H1 (cell line): ENCODE measurements at regions not wholly inside any gene's neighbourhood (a gene's known extent, or its start where the extent isn't known, plus 50 kb on each side); places are given as distances from the start of the nearest gene placed in this dataset.

Source experiments
- CTCF ChIA-PET: fragments of 300-600 bp; sonication (Branson Sonifier 250); formaldehyde crosslinking; loops from one replicate; lab custom pipeline; 2021; ENCODE audit not compliant: partially characterized antibody; lab: Charles Lee
- POLR2A ChIA-PET: fragments of 300-600 bp; sonication (Branson Sonifier 250); formaldehyde crosslinking; loops from one replicate; lab custom pipeline; 2021; ENCODE audit warnings: inconsistent platforms; ENCODE audit not compliant: partially characterized antibody; lab: Charles Lee
- DNase-seq, 2 experiments: peaks; one replicate each; pipeline versions ENCODE4 v3.0.0 to v3.0.0-alpha.2; 2010 to 2022; ENCODE audit warnings: low spot score in 2 of 2, low read depth in 1 of 2, mixed read lengths in 1 of 2
- FAIRE-seq: peaks from 2 replicates; lab custom pipeline; 2011; peaks lifted over from hg19 to GRCh38; lab: Jason Lieb, UNC
- H2AFZ ChIP-seq: 2 replicates; pipeline ENCODE4 v1.8.1; 2012; ENCODE audit warnings: low read length, inconsistent platforms
- H2AK5ac ChIP-seq: 2 replicates; pipeline ENCODE4 v1.6.1; 2013; ENCODE audit warnings: low read depth, low read length
- H2BK120ac ChIP-seq: replicated peaks from 2 replicates; pipeline ENCODE3; 2013; ENCODE audit warnings: low read depth, low read length, inconsistent platforms
- H2BK12ac ChIP-seq: 2 replicates; pipeline ENCODE4 v1.6.1; 2013; ENCODE audit warnings: low read depth, low read length
- H2BK15ac ChIP-seq: 2 replicates; pipeline ENCODE4 v1.6.1; 2013; ENCODE audit warnings: low read length
- H2BK20ac ChIP-seq: 2 replicates; pipeline ENCODE4 v1.6.1; 2013; ENCODE audit warnings: low read length
- H2BK5ac ChIP-seq: 2 replicates; pipeline ENCODE4 v1.6.1; 2013; ENCODE audit warnings: low read depth, low read length
- H3K14ac ChIP-seq: 2 replicates; pipeline ENCODE4 v1.6.1; 2013; ENCODE audit warnings: inconsistent platforms; ENCODE audit not compliant: insufficient read length
- H3K18ac ChIP-seq: 2 replicates; pipeline ENCODE4 v1.6.1; 2013; ENCODE audit warnings: low read length; ENCODE audit errors: extremely low read depth
- H3K23ac ChIP-seq: 2 replicates; pipeline ENCODE4 v1.6.1; 2013; ENCODE audit warnings: inconsistent platforms; ENCODE audit not compliant: insufficient read length
- H3K23me2 ChIP-seq: 2 replicates; pipeline ENCODE4 v1.6.1; 2013; ENCODE audit warnings: low read depth, low read length
- H3K27ac ChIP-seq: 2 replicates; pipeline ENCODE4 v1.6.1; 2011; ENCODE audit warnings: low read depth, low read length, inconsistent platforms
- H3K27me3 ChIP-seq, 4 experiments: replicated peaks in 1 of 4; 1 replicate in 1 of 4; 2 replicates in 3 of 4; pipeline versions ENCODE4 v1.6.1 to v1.8.1; 2011 to 2013; ENCODE audit warnings: low read length in 3 of 4, mild to moderate bottlenecking in 3 of 4, inconsistent platforms in 2 of 4, mixed read lengths in 2 of 4, moderate library complexity in 1 of 4; ENCODE audit not compliant: control insufficient read depth in 3 of 4, insufficient read depth in 3 of 4; ENCODE audit errors: extremely low read depth in 1 of 4
- H3K36me3 ChIP-seq, 4 experiments: 2 replicates each; pipeline versions ENCODE4 v1.6.1 to v1.8.1; 2011 to 2013; ENCODE audit warnings: mild to moderate bottlenecking in 4 of 4, low read length in 3 of 4, moderate library complexity in 2 of 4, control low read depth in 1 of 4, inconsistent platforms in 1 of 4; ENCODE audit not compliant: insufficient read depth in 4 of 4, control insufficient read depth in 2 of 4
- H3K4ac ChIP-seq: replicated peaks from 2 replicates; pipeline ENCODE3; 2013; ENCODE audit warnings: low read length, low read depth, mixed read lengths, inconsistent platforms; ENCODE audit not compliant: insufficient read length
- H3K4me1 ChIP-seq, 4 experiments: replicated peaks in 1 of 4; 1 replicate in 1 of 4; 2 replicates in 3 of 4; pipeline versions ENCODE4 v1.6.1 to v1.8.1; 2011 to 2013; ENCODE audit warnings: low read length in 3 of 4, inconsistent platforms in 2 of 4, mixed read lengths in 1 of 4; ENCODE audit not compliant: insufficient read depth in 4 of 4, control insufficient read depth in 3 of 4
- H3K4me2 ChIP-seq, 2 experiments: 2 replicates each; pipeline versions ENCODE4 v1.6.1 to v1.8.1; 2011 to 2013; ENCODE audit warnings: low read depth in 2 of 2, low read length in 2 of 2, control low read depth in 1 of 2, inconsistent platforms in 1 of 2, mild to moderate bottlenecking in 1 of 2; ENCODE audit not compliant: insufficient read depth in 1 of 2
- H3K4me3 ChIP-seq, 4 experiments: fragments of 200-600, 300-600 bp in 1 of 4; sonication (generic), shearing (Covaris generic), sonication (Bioruptor Twin) in 1 of 4; 2 replicates each; pipeline versions ENCODE4 v1.5.1 to v1.8.1; 2011 to 2016; ENCODE audit warnings: low read length in 4 of 4, low read depth in 3 of 4, control low read depth in 2 of 4, inconsistent platforms in 2 of 4, mild to moderate bottlenecking in 2 of 4, mixed read lengths in 1 of 4, moderate library complexity in 1 of 4; ENCODE audit not compliant: insufficient read depth in 2 of 4; ENCODE audit errors: extremely low read depth in 1 of 4
- H3K56ac ChIP-seq: replicated peaks from 2 replicates; pipeline ENCODE3; 2013; ENCODE audit warnings: low read depth, mild to moderate bottlenecking, mixed read lengths, low read length, inconsistent platforms; ENCODE audit not compliant: insufficient read length
- H3K79me1 ChIP-seq: 2 replicates; pipeline ENCODE4 v1.6.1; 2013; ENCODE audit warnings: low read depth, low read length, control low read depth
- H3K79me2 ChIP-seq, 2 experiments: 2 replicates each; pipeline versions ENCODE4 v1.6.1 to v1.8.1; 2012 to 2013; ENCODE audit warnings: low read length in 2 of 2, mild to moderate bottlenecking in 2 of 2, inconsistent platforms in 1 of 2; ENCODE audit not compliant: insufficient read depth in 2 of 2, control insufficient read depth in 1 of 2
- H3K9ac ChIP-seq, 4 experiments: replicated peaks in 1 of 4; 1 replicate in 1 of 4; 2 replicates in 3 of 4; pipeline versions ENCODE4 v1.6.1 to v1.8.1; 2011 to 2013; ENCODE audit warnings: low read depth in 3 of 4, low read length in 3 of 4, control low read depth in 2 of 4, mild to moderate bottlenecking in 2 of 4, moderate library complexity in 2 of 4, inconsistent platforms in 1 of 4; ENCODE audit errors: extremely low read depth in 1 of 4
- H3K9me3 ChIP-seq, 2 experiments: 2 replicates each; pipeline versions ENCODE4 v1.6.1 to v1.8.1; 2012 to 2013; ENCODE audit warnings: mild to moderate bottlenecking in 2 of 2, moderate library complexity in 2 of 2, control low read depth in 1 of 2, inconsistent platforms in 1 of 2, low read depth in 1 of 2, low read length in 1 of 2, mixed read lengths in 1 of 2; ENCODE audit not compliant: insufficient read depth in 2 of 2
- H4K20me1 ChIP-seq, 2 experiments: replicated peaks in 1 of 2; 2 replicates each; pipeline versions ENCODE3 to v1.8.1; 2011 to 2013; ENCODE audit warnings: inconsistent platforms in 2 of 2, low read length in 2 of 2, mild to moderate bottlenecking in 1 of 2; ENCODE audit not compliant: insufficient read depth in 2 of 2, control insufficient read depth in 1 of 2
- H4K5ac ChIP-seq: 2 replicates; pipeline ENCODE4 v1.6.1; 2013; ENCODE audit warnings: low read length, low read depth, mixed read lengths, inconsistent platforms; ENCODE audit not compliant: insufficient read length
- H4K8ac ChIP-seq: 2 replicates; pipeline ENCODE4 v1.8.0; 2013; ENCODE audit warnings: mild to moderate bottlenecking, moderate library complexity, low read length, inconsistent platforms; ENCODE audit not compliant: insufficient read depth; ENCODE audit errors: extremely low read depth
- H4K91ac ChIP-seq: replicated peaks from 2 replicates; pipeline ENCODE3; 2013; ENCODE audit warnings: low read length, mixed read lengths, inconsistent platforms; ENCODE audit not compliant: insufficient read length
- BCL11A ChIP-seq, 2 experiments: IDR thresholded peaks; one replicate each; pipeline ENCODE4 v1.6.1; 2011; ENCODE audit warnings: low read depth in 2 of 2, low read length in 2 of 2, mild to moderate bottlenecking in 2 of 2
- CTBP2 ChIP-seq: IDR thresholded peaks from 2 replicates; pipeline ENCODE4 v1.7.0; 2011; ENCODE audit warnings: borderline replicate concordance, mild to moderate bottlenecking, moderate library complexity, mixed read lengths, low read length; ENCODE audit not compliant: insufficient read depth, insufficient read length
- FOSL1 ChIP-seq: IDR thresholded peaks from 2 replicates; pipeline ENCODE4 v1.6.1; 2011; ENCODE audit warnings: mild to moderate bottlenecking, low read depth, low read length, moderate library complexity; ENCODE audit not compliant: insufficient read depth
- GTF2F1 ChIP-seq: IDR thresholded peaks from 2 replicates; pipeline ENCODE4 v1.6.1; 2012; ENCODE audit warnings: low read depth, low read length, improper control_type of control experiment, borderline replicate concordance
- JUN ChIP-seq: IDR thresholded peaks from 2 replicates; pipeline ENCODE4 v1.6.1; 2011; ENCODE audit warnings: low read depth, mild to moderate bottlenecking, improper control_type of control experiment, low read length
- JUND ChIP-seq: IDR thresholded peaks from 2 replicates; pipeline ENCODE4 v1.6.1; 2011; ENCODE audit warnings: mild to moderate bottlenecking, improper control_type of control experiment, low read length
- PHF8 ChIP-seq: fragments of 200-600 bp; sonication (generic); conservative IDR thresholded peaks from 2 replicates; pipeline ENCODE4 v1.7.1; 2012; ENCODE audit warnings: low read depth, mild to moderate bottlenecking, inconsistent platforms, low read length, moderate library complexity
- POLR2AphosphoS5 ChIP-seq: IDR thresholded peaks from 2 replicates; pipeline ENCODE4 v1.6.1; 2011; ENCODE audit warnings: low read depth, low read length
- RNF2 ChIP-seq: fragments of 200-900, 300-1000 bp; sonication (generic); IDR thresholded peaks from 2 replicates; pipeline ENCODE4 v1.7.1; 2016; ENCODE audit warnings: borderline replicate concordance, low read depth, mild to moderate bottlenecking, antibody characterized with exemption, low read length; ENCODE audit not compliant: poor library complexity, severe bottlenecking; ENCODE audit errors: missing control alignments
- TAF1 ChIP-seq: IDR thresholded peaks from 2 replicates; pipeline ENCODE4 v1.6.1; 2011; ENCODE audit warnings: mild to moderate bottlenecking, low read depth, low read length
- TBP ChIP-seq: IDR thresholded peaks from 2 replicates; pipeline ENCODE4 v1.6.1; 2011; ENCODE audit warnings: low read depth, low read length, improper control_type of control experiment
- WGBS, 2 experiments: shearing (Covaris generic) in 1 of 2; methylation state at CpG; one replicate each; pipeline versions ENCODE4 v1.1.6 to v1.1.7; 2013 to 2015; ENCODE audit warnings: low lambda C conversion rate in 2 of 2, mixed read lengths in 2 of 2, inconsistent platforms in 1 of 2, low coverage in 1 of 2, missing lambda C conversion rate in 1 of 2; ENCODE audit not compliant: insufficient replicate concordance in 2 of 2, insufficient coverage in 1 of 2, insufficient read length in 1 of 2; ENCODE audit errors: extremely low coverage in 1 of 2, missing lambda C conversion rate in 1 of 2; 5-methylcytosine and 5-hydroxymethylcytosine counted together
- TF ChIP-seq, protein P1 (sequence below): IDR thresholded peaks from 2 replicates; pipeline ENCODE4 v1.6.1; 2012; ENCODE audit warnings: inconsistent platforms

DNA sequence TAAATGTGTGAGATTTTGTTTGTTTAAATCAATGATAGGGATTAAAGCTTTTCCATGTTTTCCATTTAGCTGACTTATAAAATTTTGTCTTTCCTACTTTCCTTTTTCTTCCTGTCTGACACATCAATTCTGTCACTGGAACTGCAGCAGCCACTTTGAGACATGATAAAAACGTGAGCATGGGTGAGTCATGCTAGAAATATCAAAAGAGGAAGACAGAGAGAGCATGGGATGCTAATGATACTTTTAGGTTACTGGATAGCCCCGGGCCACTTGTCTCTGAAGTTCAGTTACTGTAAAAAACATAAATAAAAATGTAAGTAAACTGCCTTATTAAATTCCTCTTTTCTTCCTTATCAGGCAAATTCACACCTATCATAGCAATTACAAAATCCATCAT lies 1332.0 kb upstream of the PCDH20 start:
- CTCF ChIA-PET = no interaction called here
- FAIRE-seq = no peak

More for the DNA sequence above, 1332.0 kb upstream of the PCDH20 start:
- Histone ChIP-seq H2BK5ac (no peak overlapping the region), H2BK20ac (no peak overlapping the region), H3K23ac (no peak overlapping the region), H3K56ac (no peak overlapping the region), H2AK5ac (no peak overlapping the region), H2BK12ac (no peak overlapping the region), H2BK120ac (no peak overlapping the region), H4K91ac (no peak overlapping the region), H3K79me1 (no peaks in the 10 kb centered on the region), H3K23me2 (no peaks in the 10 kb centered on the region), H3K4me1 (no peaks in the 10 kb centered on the region), H3K14ac (no peak overlapping the region), H4K5ac (no peak overlapping the region), H2AFZ (no peak overlapping the region), H3K4me2 (no peak overlapping the region), H3K27me3 (no peaks in the 10 kb centered on the region), H3K9ac (no peak overlapping the region), H3K27ac (no peak overlapping the region), H3K9me3 (no peaks in the 10 kb centered on the region), H4K8ac (no peak overlapping the region), H3K18ac (no peak overlapping the region), H4K20me1 (no peaks in the 10 kb centered on the region), H3K36me3 (no peaks in the 10 kb centered on the region)
- 77% methylated on average over 2 of the region's 2 CpGs; no CpG with 5 or more reads in 1 of the 2 experiments for WGBS, 2 experiments
- POLR2A ChIA-PET = no interaction called here
- no peak for TF ChIP-seq FOSL1
- TF ChIP-seq, protein P1, sequence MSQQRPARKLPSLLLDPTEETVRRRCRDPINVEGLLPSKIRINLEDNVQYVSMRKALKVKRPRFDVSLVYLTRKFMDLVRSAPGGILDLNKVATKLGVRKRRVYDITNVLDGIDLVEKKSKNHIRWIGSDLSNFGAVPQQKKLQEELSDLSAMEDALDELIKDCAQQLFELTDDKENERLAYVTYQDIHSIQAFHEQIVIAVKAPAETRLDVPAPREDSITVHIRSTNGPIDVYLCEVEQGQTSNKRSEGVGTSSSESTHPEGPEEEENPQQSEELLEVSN = no peak
- no peak for TF ChIP-seq PHF8
- TF ChIP-seq CTBP2 = no peak
- no peak for TF ChIP-seq RNF2
- no peak for TF ChIP-seq BCL11A (IDR thresholded peaks at IDR 0.05; ENCODE audit: low read depth in 2 of 2, low read length in 2 of 2)
- TF ChIP-seq JUND = no peak
- TF ChIP-seq TBP = no peak
- no peak for TF ChIP-seq GTF2F1
- no peak for TF ChIP-seq TAF1
- no peak for TF ChIP-seq JUN
- TF ChIP-seq POLR2AphosphoS5 = no peak
- TF ChIP-seq, all 59 proteins: peak for 0
- Histone ChIP-seq H3K4me3 (no peak overlapping the region), H3K4ac (no peak overlapping the region), H2BK15ac (no peak overlapping the region), H3K79me2 (no peaks in the 10 kb centered on the region)
- no peak for DNase-seq
